ENCODE measurements at regions not wholly inside any gene's neighbourhood (a gene's known extent, or its start where the extent isn't known, plus 50 kb on each side); places are given as distances from the start of the nearest gene placed in this dataset.
A peak's percentile ranks its signal among the peaks of the same experiment; 100 is the strongest.

GRCh38 chr10:1963341-1963740 is 226.0 kb upstream of the ADARB2 start:
- no peak for TF ChIP-seq CTCF (IDR thresholded peaks at IDR 0.05; ENCODE audit: insufficient read depth, low read depth, low read length, missing control alignments)
- no peak for DNase-seq (ENCODE audit: low read depth)
- H3K4me3 ChIP-seq (ENCODE audit: low read length): no peak overlapping the region

GRCh38 chr10:1961989-1962388 is 224.7 kb upstream of the ADARB2 start:
- H3K4me3 ChIP-seq (ENCODE audit: low read length): no peak overlapping the region
- no peak for DNase-seq (ENCODE audit: low read depth)
- TF ChIP-seq CTCF (IDR thresholded peaks at IDR 0.05; ENCODE audit: insufficient read depth, low read depth, low read length, missing control alignments): peak; percentile 6

GRCh38 chr10:1960982-1961381 is 223.7 kb upstream of the ADARB2 start:
- DNase-seq (ENCODE audit: low read depth): no peak
- no peak for TF ChIP-seq CTCF (IDR thresholded peaks at IDR 0.05; ENCODE audit: insufficient read depth, low read depth, low read length, missing control alignments)
- no peak overlapping the region for H3K4me3 ChIP-seq (ENCODE audit: low read length)

- no peak overlapping the region for H3K4me3 ChIP-seq (ENCODE audit: low read length)
- no peak for TF ChIP-seq CTCF (IDR thresholded peaks at IDR 0.05; ENCODE audit: insufficient read depth, low read depth, low read length, missing control alignments)
- DNase-seq (ENCODE audit: low read depth): no peak
Measured at GRCh38 chr10:1957057-1957456, 219.7 kb upstream of the ADARB2 start.

GRCh38 chr10:1954300-1954699 is 217.0 kb upstream of the ADARB2 start:
- H3K4me3 ChIP-seq (ENCODE audit: low read length): no peak overlapping the region
- no peak for DNase-seq (ENCODE audit: low read depth)
- TF ChIP-seq CTCF (IDR thresholded peaks at IDR 0.05; ENCODE audit: insufficient read depth, low read depth, low read length, missing control alignments): no peak

- H3K4me3 ChIP-seq (ENCODE audit: low read length): no peak overlapping the region
- TF ChIP-seq CTCF (IDR thresholded peaks at IDR 0.05; ENCODE audit: insufficient read depth, low read depth, low read length, missing control alignments): no peak
- DNase-seq (ENCODE audit: low read depth): no peak
Measured at GRCh38 chr10:1952126-1953095, 215.1 kb upstream of the ADARB2 start.

Measured in epithelial cell of esophagus (primary cell).